ENCODE measurements at regions not wholly inside any gene's neighbourhood (a gene's known extent, or its start where the extent isn't known, plus 50 kb on each side); places are given as distances from the start of the nearest gene placed in this dataset.

DNA sequence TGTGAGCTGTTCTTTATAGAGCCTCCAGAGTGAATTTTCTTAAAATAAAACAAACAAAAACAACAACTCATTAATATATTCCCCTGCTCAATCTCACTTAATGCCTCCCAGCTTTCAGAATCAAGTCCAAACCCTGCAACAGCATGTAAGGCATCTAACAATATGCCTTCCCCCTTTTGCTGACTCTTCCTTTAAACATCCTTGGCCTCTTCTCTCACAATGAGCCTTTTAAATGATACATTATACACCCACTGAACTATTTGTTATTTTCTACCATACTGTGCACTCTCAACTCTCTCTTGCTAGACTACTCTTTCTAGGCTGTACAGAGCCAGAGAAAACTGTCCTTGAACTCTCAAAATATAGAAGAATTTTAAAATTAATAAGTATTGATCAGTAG, 115.2 kb upstream of the SNX7 start:
- TF ChIP-seq TAF1 (IDR thresholded peaks at IDR 0.05; ENCODE audit: low read depth) (no peak), POLR2AphosphoS5 (IDR thresholded peaks at IDR 0.05) (no peak), EP300 (conservative IDR thresholded peaks at IDR 0.05; ENCODE audit: poor library complexity, severe bottlenecking) (no peak), EZH2 (IDR thresholded peaks at IDR 0.05; ENCODE audit: borderline replicate concordance, insufficient read depth, low read length, poor library complexity, severe bottlenecking) (no peak), MXI1 (conservative IDR thresholded peaks at IDR 0.05; ENCODE audit: poor library complexity, severe bottlenecking) (no peak), RAD21 (conservative IDR thresholded peaks at IDR 0.05) (no peak), SMC3 (conservative IDR thresholded peaks at IDR 0.05; ENCODE audit: poor library complexity) (no peak)
- TF ChIP-seq, protein P1, sequence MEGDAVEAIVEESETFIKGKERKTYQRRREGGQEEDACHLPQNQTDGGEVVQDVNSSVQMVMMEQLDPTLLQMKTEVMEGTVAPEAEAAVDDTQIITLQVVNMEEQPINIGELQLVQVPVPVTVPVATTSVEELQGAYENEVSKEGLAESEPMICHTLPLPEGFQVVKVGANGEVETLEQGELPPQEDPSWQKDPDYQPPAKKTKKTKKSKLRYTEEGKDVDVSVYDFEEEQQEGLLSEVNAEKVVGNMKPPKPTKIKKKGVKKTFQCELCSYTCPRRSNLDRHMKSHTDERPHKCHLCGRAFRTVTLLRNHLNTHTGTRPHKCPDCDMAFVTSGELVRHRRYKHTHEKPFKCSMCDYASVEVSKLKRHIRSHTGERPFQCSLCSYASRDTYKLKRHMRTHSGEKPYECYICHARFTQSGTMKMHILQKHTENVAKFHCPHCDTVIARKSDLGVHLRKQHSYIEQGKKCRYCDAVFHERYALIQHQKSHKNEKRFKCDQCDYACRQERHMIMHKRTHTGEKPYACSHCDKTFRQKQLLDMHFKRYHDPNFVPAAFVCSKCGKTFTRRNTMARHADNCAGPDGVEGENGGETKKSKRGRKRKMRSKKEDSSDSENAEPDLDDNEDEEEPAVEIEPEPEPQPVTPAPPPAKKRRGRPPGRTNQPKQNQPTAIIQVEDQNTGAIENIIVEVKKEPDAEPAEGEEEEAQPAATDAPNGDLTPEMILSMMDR (IDR thresholded peaks at IDR 0.05; ENCODE audit: poor library complexity, severe bottlenecking), result no peak
- TF ChIP-seq, protein P2, sequence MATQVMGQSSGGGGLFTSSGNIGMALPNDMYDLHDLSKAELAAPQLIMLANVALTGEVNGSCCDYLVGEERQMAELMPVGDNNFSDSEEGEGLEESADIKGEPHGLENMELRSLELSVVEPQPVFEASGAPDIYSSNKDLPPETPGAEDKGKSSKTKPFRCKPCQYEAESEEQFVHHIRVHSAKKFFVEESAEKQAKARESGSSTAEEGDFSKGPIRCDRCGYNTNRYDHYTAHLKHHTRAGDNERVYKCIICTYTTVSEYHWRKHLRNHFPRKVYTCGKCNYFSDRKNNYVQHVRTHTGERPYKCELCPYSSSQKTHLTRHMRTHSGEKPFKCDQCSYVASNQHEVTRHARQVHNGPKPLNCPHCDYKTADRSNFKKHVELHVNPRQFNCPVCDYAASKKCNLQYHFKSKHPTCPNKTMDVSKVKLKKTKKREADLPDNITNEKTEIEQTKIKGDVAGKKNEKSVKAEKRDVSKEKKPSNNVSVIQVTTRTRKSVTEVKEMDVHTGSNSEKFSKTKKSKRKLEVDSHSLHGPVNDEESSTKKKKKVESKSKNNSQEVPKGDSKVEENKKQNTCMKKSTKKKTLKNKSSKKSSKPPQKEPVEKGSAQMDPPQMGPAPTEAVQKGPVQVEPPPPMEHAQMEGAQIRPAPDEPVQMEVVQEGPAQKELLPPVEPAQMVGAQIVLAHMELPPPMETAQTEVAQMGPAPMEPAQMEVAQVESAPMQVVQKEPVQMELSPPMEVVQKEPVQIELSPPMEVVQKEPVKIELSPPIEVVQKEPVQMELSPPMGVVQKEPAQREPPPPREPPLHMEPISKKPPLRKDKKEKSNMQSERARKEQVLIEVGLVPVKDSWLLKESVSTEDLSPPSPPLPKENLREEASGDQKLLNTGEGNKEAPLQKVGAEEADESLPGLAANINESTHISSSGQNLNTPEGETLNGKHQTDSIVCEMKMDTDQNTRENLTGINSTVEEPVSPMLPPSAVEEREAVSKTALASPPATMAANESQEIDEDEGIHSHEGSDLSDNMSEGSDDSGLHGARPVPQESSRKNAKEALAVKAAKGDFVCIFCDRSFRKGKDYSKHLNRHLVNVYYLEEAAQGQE (IDR thresholded peaks at IDR 0.05; ENCODE audit: borderline replicate concordance), result no peak
